IPS-20b (cell line): ENCODE measurements at regions not wholly inside any gene's neighbourhood (a gene's known extent, or its start where the extent isn't known, plus 50 kb on each side); places are given as distances from the start of the nearest gene placed in this dataset.
"Not testable (repeated sequence)": the region's sequence is repeated elsewhere in the genome, so short reads cannot be mapped to it uniquely, and the experiment has no call there.

Source experiments
- H3K27ac ChIP-seq: one replicate; pipeline ENCODE4 v1.5.1; 2013; ENCODE audit warnings: low read length
- H3K27me3 ChIP-seq: 2 replicates; pipeline ENCODE4 v1.6.1; 2013; ENCODE audit warnings: mild to moderate bottlenecking, low read length, inconsistent platforms; ENCODE audit not compliant: insufficient read depth
- H3K36me3 ChIP-seq: 2 replicates; pipeline ENCODE4 v1.6.1; 2013; ENCODE audit warnings: low read depth, mild to moderate bottlenecking, inconsistent platforms, low read length, moderate library complexity; ENCODE audit not compliant: insufficient read depth
- H3K4me1 ChIP-seq: 2 replicates; pipeline ENCODE4 v1.6.1; 2013; ENCODE audit warnings: mild to moderate bottlenecking, control low read depth, inconsistent platforms, low read length, moderate library complexity; ENCODE audit not compliant: insufficient read depth
- H3K4me3 ChIP-seq: 2 replicates; pipeline ENCODE4 v1.5.1; 2013; ENCODE audit warnings: mild to moderate bottlenecking, low read length, inconsistent platforms
- H3K9ac ChIP-seq: 2 replicates; pipeline ENCODE4 v1.6.1; 2013; ENCODE audit warnings: low read depth, mild to moderate bottlenecking, inconsistent platforms, low read length, moderate library complexity
- H3K9me3 ChIP-seq: 2 replicates; pipeline ENCODE4 v1.6.1; 2013; ENCODE audit warnings: mild to moderate bottlenecking, low read depth, low read length, inconsistent platforms; ENCODE audit not compliant: insufficient read depth

- H3K4me3 ChIP-seq: no peak overlapping the region
- H3K4me1 ChIP-seq: no peaks in the 10 kb centered on the region
- no peaks in the 10 kb centered on the region for H3K9me3 ChIP-seq
- no peaks in the 10 kb centered on the region for H3K27me3 ChIP-seq
- no peak overlapping the region for H3K9ac ChIP-seq
- H3K27ac ChIP-seq: no peak overlapping the region
- H3K36me3 ChIP-seq: no peaks in the 10 kb centered on the region
Observed at GRCh38 chr2:204380141-204380881, 165.0 kb upstream of the PARD3B start.

DNA sequence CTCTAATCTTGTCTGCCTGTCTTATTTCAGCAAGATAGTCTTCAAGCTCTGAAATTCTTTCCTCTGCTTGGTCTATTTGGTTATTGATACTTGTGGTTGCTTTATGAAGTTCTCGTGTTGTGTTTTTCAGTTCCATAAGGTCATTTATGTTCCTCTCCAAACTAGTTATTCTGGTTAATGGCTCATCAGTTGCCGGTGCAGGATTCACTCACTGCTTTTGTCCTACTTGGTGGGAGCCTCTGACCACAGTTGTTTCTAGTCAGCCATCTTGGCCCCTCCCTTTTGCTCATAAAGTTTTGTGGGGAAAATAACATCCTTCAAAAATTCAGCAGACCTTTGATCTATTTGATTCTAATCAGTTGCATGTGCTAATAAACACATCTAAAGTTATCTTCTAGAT lies 158.6 kb upstream of the PARD3B start:
- no peak overlapping the region for H3K4me3 ChIP-seq
- H3K36me3 ChIP-seq: no peaks in the 10 kb centered on the region
- H3K9me3 ChIP-seq: no peaks in the 10 kb centered on the region
- H3K9ac ChIP-seq: no peak overlapping the region
- peaks cover 4% of the 10 kb centered on the region; the same call in 1 of the 2 replicates for H3K4me1 ChIP-seq
- H3K27ac ChIP-seq: no peak overlapping the region
- H3K27me3 ChIP-seq: no peaks in the 10 kb centered on the region

DNA sequence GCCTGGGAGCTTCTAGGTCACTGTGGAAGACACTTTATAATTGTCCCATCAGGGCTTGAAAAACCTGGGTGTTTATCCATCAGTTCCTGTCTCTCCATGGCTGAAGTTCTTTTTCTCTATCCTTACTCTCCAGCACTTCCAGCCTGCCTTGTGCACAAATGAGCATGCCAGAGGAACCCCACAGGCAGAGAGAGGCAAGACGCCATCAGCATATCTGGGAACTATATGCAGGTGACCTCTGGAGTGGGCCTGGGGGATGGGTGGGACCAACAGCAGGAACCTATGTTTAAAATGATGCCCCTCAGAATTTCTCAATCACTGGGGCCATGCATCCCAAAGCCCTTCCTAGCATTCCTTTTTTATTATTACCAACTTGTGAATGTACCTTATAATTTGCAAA lies 156.2 kb upstream of the PARD3B start:
- H3K27ac ChIP-seq: no peak overlapping the region
- no peak overlapping the region for H3K4me3 ChIP-seq
- peaks cover 4% of the 10 kb centered on the region; the same call in 1 of the 2 replicates for H3K4me1 ChIP-seq
- H3K9me3 ChIP-seq: no peaks in the 10 kb centered on the region
- no peak overlapping the region for H3K9ac ChIP-seq
- H3K36me3 ChIP-seq: no peaks in the 10 kb centered on the region
- no peaks in the 10 kb centered on the region for H3K27me3 ChIP-seq

GRCh38 chr2:204389856-204390255 lies 155.4 kb upstream of the PARD3B start:
- Histone ChIP-seq H3K9me3 (no peaks in the 10 kb centered on the region), H3K4me1 (peaks cover 4% of the 10 kb centered on the region; the same call in 1 of the 2 replicates), H3K9ac (no peak overlapping the region), H3K27me3 (no peaks in the 10 kb centered on the region), H3K36me3 (no peaks in the 10 kb centered on the region), H3K27ac (no peak overlapping the region), H3K4me3 (no peak overlapping the region)

- Histone ChIP-seq H3K36me3 (no peaks in the 10 kb centered on the region), H3K4me1 (no peaks in the 10 kb centered on the region), H3K27me3 (no peaks in the 10 kb centered on the region), H3K9me3 (no peaks in the 10 kb centered on the region), H3K9ac (no peak overlapping the region), H3K27ac (no peak overlapping the region), H3K4me3 (no peak overlapping the region)
Observed at GRCh38 chr2:204395539-204395938, 149.7 kb upstream of the PARD3B start.

GRCh38 chr2:204401114-204401513 lies 144.2 kb upstream of the PARD3B start:
- H3K27ac ChIP-seq: no peak overlapping the region
- H3K27me3 ChIP-seq: no peaks in the 10 kb centered on the region

DNA sequence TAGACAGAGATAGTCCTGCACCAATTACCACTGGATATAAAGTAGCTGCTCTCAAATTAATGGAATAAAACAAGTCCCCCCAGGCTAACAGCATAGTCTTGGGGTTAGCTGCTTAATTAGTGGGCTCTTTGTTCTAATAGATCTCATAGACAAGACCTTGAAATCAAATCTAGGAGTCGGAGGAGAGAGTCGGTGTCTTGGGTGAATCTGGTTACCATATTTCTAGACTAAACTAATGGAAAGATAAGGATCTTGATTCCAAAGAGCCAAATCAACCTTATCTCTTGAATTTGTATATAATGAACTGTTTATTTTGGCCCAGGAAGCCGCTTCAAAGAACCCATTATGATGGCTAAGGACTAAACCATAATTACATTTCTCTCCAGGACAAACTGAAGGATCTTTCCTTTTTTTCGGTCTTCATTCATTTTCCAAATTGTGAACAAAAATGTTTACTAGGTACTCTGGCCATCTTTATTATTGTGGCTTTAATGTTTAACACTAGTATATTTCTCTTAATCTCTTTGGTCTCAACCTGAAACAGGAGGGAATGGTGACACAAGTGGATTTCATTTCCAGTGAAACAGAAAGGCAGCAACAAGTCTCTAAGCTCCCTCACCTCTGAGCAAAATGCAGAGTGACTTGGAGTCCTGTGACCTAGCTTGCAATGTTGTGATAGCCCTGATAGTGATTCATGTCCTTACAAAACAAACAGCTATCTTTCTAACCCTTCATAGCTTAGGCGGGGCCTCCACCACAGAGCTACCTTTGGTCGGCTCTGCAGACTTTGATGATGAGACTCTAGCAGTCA lies 137.9 kb upstream of the PARD3B start:
- Histone ChIP-seq H3K9me3 (peaks cover 7% of the 10 kb centered on the region; the same call in 1 of the 2 replicates), H3K4me3 (no peak overlapping the region), H3K36me3 (no peaks in the 10 kb centered on the region), H3K9ac (no peak overlapping the region), H3K27ac (no peak overlapping the region), H3K4me1 (no peaks in the 10 kb centered on the region), H3K27me3 (no peaks in the 10 kb centered on the region)

More at GRCh38 chr2:204401114-204401513, 144.2 kb upstream of the PARD3B start:
- H3K4me3 ChIP-seq: no peak overlapping the region
- H3K4me1 ChIP-seq: no peaks in the 10 kb centered on the region
- H3K9ac ChIP-seq: no peak overlapping the region
- no peaks in the 10 kb centered on the region for H3K36me3 ChIP-seq
- H3K9me3 ChIP-seq: no peaks in the 10 kb centered on the region

GRCh38 chr2:204412782-204413181 lies 132.5 kb upstream of the PARD3B start:
- H3K9ac ChIP-seq, H3K4me1 ChIP-seq, H3K27me3 ChIP-seq, H3K27ac ChIP-seq, H3K4me3 ChIP-seq, H3K36me3 ChIP-seq: not testable (repeated sequence)
- H3K9me3 ChIP-seq: peaks cover 27% of the 10 kb centered on the region

DNA sequence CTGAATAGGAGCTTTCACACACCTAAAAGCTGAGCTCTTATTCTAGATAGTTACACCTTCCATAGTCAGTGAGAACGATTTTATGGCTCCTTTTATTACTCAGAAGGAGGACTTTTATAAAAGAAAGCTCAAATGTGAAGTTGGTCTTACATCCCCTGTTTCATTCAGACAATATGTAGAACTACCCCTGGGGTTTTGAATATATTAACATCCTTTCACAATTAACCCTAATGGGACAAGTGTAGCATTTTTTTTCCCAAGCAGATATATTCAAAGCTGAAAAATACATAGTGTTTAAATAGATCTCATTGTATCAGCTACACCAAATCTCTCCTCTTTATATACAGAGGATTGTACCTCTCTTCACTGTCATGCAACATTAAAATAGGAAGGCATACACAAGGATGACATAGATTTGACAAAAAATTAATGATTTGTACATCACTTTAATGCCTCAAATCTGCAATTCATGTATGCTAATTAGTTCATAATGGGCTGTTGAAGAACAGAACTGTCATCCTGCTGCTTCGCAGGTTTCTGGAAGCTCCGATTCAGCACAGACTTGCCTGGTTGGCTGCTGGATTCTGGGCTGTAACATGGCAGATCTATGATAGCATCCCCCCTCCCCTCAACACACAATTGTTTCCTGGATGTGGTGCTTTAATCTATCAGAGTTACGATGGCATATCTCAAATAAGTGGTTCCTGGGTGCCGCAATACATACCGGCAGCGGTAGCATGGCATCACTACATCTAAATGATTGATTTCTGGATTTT lies 129.7 kb upstream of the PARD3B start:
- Histone ChIP-seq H3K4me1 (no peaks in the 10 kb centered on the region), H3K9me3 (peaks cover 27% of the 10 kb centered on the region), H3K27ac (no peak overlapping the region), H3K36me3 (no peaks in the 10 kb centered on the region), H3K27me3 (no peaks in the 10 kb centered on the region), H3K9ac (no peak overlapping the region), H3K4me3 (no peak overlapping the region)

DNA sequence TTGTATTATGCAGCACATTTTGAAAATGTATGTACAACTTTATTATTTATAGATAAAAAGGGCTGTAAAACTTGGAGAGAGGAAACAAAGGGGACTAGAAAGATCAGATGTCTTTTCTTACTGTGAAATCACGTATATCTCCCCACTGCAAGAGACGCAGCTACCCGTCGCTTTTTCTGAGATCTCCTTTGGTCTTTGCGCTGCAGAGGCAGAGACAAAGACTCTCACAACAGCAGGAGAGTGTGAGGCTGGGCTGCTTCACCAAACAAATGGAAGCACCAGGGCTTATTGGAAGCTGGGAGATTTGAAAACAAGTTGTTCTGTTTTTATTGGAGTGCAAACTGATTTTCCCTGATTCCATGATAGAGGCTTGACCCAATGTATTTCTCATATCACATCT lies 129.0 kb upstream of the PARD3B start:
- no peaks in the 10 kb centered on the region for H3K27me3 ChIP-seq
- no peak overlapping the region for H3K4me3 ChIP-seq
- no peak overlapping the region for H3K27ac ChIP-seq

DNA sequence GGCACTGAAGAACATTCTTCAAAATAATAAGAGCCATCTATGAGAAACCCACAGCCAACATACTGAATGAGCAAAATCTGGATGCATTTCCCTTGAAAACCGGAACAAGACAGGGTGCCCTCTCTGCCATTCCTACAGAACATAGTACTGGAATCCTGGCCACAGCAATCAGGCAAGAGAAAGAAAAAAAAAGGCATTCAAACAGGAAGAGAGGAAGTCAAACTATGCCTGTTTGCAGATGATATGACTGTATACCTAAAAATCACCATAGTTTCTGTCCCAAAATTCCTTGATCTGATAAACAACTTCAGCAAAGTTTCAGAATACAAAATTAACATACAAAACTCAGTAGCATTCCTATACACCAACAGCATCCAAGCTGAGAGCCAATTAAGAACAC lies 119.5 kb upstream of the PARD3B start:
- Histone ChIP-seq H3K9me3 (no peaks in the 10 kb centered on the region; the same call in 1 of the 2 replicates), H3K36me3 (no peaks in the 10 kb centered on the region), H3K4me3 (no peak overlapping the region), H3K27ac (no peak overlapping the region), H3K27me3 (no peaks in the 10 kb centered on the region), H3K4me1 (no peaks in the 10 kb centered on the region), H3K9ac (no peak overlapping the region)

More for the DNA sequence above, 129.0 kb upstream of the PARD3B start:
- Histone ChIP-seq H3K9me3 (peaks cover 27% of the 10 kb centered on the region), H3K9ac (no peak overlapping the region), H3K4me1 (no peaks in the 10 kb centered on the region), H3K36me3 (no peaks in the 10 kb centered on the region)
